DMS 273 treated with DMSO at 0.1 percent for 48 hours (cell line): ENCODE measurements at regions not wholly inside any gene's neighbourhood (a gene's known extent, or its start where the extent isn't known, plus 50 kb on each side); places are given as distances from the start of the nearest gene placed in this dataset.
"Not testable (repeated sequence)": the region's sequence is repeated elsewhere in the genome, so short reads cannot be mapped to it uniquely, and the experiment has no call there.

Source experiments
- DNase-seq: peaks from one replicate; lab custom pipeline; 2025; lab: John Stamatoyannopoulos, UW

DNA sequence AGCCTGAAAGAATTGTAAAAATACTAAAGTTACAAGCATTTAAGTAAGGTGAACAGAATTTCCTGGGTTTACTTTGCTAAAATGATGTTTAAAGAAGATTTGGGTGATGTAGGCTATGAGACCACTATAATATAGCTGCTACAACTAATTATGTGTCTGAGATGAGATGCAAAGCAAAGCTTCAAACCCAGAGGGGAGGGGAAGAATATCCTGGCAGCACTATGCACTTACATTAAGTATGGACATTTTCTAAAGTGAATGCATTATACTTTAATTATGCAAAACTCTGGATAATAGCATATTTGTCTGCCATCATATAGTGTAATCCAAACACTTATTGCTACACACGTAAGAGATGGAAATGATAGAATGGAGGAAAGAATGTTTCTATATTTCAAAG lies 1003.7 kb downstream of the GALC start:
- no peak for DNase-seq

DNA sequence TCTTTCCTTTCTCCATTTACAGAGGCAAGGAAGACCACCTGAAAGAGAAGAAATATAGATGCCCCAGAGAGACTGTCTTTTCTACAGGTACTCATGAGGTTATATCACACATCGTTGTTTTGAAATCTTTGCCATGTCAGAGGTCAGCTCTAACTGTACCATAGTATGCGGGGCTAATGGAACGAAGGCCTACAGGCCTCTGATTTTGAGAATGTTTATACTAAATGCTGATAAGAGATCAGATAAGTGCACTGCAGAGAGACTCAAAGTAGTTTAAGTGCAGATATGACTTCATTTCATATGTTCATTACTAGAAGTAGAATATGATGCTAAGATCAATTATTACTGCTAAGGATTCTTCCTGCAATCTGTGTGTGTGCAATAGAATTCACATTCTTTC lies 1005.0 kb downstream of the GALC start:
- DNase-seq = no peak

DNA sequence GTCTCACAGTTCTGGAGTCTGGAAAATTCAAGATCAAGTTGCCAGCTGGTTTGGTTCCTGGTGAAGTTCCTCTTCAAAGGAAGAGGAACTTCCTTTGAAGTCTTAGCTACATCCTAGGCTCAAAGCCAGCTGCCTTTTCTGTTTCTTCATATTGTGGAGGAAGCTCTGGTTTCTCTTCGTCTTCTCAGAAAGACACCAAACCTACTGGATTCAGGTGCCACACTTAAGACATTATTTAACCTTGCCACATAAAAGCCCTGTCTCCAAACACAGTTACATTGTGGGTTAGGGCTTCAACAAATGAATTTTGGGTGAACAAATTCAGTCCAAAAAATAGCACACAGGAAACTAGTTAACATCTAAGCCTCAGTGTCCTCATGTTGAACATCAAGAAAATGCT lies 1019.8 kb downstream of the GALC start:
- no peak for DNase-seq

DNA sequence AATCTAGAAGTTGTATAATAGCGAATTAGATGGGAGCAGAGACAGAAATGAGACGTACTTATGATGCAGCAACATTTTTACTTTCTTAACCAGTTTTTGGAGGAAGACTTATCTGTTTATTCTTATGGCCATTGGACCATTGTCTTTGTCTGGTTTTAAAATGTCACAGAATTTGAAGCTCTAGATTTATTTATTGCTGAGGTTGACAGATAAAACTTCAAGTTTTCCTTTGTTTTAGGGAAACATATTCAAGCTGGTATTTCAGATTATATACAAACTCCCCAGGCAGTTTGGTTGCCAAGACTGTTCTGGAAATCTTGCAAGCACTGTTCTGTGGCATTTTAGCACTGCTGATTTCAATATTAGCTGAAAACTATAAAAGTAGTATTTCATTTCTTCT lies 1021.7 kb downstream of the GALC start:
- DNase-seq = no peak

DNA sequence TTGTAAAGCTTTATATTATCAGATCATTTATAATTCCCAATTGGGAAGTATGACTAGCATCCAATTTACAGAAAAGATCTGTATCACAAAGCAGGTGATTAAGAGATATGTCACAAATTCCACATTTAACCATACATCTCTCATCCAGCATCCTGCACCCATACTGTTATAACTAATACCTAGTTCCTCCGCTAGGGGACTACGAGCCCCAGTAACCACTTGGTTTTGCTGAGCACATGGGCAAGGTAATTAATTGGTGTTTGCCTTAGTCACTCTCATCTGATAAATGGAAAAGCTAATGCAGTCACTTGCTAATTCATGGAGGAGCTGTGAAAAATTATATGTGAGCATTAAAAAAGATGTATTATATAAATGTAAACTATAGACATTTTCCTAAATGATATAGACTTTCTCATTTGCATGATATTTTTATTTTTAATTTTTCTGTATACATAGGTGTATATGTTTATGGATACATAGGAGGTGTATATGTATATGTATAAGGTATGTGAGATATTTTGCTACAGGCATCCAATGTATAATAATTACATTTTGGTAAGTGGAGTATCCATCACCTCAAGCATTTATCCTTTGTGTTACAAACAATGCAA lies 1031.8 kb downstream of the GALC start:
- DNase-seq = no peak

DNA sequence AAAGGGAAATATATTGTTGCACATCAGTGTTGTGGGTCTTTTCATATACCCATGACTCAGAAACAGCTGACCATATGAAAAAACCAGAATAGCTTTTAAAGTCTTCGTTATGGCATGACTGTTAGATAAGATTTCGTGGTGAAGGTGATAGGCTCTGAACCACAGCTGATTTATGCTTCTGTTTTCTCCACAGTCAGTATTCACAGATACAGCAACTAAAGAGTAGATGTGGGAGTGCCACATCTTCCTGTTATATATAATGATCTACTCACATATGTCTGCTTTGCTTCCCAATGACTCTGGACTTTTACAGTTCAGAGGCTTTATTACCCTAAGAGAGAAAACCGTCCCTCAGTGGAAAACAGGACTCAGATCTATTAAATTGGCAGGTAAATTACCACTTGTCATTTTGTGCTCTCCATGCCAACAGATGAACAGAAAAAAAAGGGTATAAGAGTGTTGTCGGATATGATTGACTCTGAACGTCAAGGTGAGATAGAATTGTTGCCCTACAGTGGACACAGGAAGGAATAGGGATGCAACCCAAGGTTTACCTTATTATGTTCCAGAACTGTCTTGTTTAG lies 1037.1 kb downstream of the GALC start:
- DNase-seq = no peak

DNA sequence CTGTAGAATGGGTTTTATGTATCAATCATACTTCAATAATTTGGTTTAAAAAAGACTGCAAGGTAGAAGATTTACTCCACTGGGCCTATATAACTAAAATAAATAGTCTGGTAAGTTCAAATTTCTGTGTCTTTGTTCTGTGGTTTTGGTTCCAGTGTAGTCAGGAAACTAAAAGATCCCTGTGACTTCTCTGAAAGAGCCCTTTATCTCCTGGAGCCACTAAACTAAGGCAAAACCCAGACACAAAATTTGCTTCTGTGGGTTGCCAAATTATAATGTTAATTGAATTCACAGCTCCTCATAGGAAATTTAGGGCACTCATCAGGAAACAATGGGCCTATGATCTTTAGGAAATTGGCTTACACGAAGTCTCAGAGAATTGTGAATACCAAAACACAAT lies 1038.4 kb downstream of the GALC start:
- no peak for DNase-seq

DNA sequence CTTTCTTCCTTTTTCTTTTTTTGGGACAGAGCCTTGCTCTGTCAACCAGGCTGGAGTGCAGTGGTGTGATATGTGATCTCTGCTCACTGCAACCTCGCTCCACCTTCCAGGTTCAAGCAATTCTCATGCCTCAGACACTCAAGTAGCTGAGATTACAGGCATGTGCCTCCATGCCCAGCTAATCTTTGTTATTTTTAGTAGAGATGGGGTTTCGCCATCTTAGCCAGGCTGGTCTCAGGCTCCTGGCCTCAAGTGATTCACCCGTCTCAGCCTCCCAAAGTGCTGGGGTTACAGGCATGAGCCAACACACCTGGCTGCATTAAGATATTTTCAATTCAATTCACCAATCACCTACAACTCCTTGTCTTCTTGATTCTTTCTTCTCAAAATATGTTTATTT lies 1046.5 kb downstream of the GALC start:
- no peak for DNase-seq

DNA sequence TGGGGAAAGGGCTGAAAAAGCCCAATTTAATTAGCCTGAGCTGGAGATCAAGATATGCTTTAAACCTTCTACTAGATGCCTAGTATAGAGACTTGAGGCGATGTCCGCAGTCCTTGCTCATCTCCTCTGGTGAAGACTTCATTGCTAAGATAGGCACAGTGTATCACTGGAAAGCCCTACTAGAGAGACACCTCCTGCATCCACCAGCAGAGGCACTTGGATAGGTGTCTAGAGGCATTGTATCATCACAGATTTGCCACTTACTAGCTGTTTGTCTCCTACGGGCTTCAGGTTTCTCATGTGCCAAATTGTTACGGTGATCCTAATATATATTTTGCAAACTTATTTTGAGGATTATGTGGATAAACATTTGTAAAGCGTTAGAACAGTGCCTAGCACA lies 1048.5 kb downstream of the GALC start:
- no peak for DNase-seq

DNA sequence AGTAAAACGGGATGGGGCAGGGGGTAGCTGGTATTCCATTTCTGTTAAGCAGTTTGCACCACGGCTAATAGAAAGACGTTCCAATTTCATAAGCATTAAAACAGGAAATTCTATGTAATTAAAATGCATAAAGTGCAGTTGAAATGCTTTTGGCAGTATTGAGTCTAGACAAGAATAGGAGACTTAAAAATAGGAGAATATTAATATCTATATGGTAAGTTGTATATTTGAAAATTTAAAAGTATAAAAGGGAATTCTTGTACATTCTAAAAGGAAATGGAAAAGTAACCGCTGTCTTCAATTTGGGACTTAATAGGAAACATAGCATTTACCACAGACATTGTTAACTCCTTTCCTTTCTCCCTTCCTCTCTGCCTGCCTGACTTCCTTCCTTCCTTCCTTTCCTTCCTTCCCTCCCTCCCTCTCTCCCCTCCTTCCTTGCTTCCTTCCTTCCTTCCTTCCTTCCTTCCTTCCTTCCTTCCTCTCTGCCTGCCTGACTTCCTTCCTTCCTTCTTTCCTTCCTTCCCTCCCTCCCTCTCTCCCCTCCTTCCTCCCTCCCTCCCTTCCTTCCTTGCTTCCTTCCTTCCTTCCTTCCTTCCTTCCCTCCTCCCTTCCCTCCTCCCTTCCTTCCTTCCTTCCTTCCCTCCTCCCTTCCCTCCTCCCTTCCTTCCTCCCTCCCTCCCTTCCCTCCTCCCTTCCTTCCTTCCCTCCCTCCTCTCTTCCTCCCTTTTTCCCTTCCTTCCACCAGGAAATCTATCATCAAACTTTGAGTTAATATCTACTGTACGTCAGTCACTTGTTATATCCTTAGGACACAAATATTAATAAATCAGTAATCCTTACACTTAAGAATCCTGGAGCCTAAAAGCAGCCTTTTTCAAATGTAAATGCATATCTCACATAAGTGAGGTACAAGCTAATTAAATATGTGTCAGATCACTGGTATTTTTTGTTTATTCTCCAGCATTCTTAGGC lies 1049.3 kb downstream of the GALC start:
- DNase-seq = no peak

DNA sequence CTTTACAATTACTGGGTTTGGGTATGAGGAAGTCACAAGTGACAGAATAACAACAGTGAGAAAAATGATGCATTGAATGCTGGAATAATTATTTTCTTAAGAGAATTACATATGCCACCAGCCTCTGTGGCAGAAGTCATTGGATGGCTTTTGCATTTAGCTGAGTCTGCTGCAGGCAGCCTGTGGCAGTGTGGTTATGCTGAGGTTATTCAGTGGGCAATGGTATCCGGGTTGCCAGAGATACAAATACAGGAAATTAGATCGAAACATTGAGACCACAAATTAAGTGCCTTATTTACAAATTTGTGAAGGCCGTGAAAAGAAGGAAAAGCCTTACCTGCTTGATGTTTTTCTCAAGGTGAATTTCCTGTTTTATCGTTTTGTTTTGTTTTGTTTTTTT lies 1050.0 kb downstream of the GALC start:
- DNase-seq = no peak

DNA sequence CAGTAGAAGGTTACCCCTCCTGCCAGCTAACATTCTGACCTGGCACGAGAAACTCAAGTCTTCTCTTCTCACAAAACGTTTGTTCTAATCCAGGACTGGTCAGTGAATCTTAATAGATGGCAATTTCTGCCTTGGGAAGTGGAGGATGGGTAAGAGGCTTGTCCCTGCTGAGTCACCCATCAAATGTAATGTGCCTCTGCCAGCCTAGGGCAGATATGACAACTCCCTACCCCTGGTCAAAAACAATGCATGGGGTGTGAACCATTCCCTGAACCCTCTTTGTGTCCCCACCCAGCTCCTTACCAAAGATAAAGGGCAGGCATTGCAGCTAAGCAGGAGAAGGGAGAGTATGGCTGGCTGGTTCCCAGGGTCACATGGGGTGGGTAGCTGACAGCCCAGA lies 1052.9 kb downstream of the GALC start:
- no peak for DNase-seq

DNA sequence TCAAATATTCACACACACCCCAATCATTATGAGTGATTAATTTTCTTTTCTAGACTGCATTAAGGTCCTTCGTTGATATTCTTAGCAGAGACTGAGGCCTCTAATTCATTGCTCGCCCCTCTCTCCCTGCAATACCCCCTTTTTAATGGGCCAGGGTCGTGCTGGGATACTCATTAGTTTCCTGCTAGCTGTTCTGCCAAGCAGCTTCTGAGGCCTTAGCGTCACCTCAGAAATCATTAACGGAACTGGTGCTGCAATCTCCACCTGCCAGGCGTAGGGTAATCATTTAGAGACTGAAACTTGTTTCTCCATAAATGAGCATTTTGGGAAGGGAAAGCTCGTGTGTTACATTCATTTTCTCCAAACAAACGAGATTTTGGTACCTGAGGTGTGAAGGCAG lies 1054.7 kb downstream of the GALC start:
- no peak for DNase-seq

DNA sequence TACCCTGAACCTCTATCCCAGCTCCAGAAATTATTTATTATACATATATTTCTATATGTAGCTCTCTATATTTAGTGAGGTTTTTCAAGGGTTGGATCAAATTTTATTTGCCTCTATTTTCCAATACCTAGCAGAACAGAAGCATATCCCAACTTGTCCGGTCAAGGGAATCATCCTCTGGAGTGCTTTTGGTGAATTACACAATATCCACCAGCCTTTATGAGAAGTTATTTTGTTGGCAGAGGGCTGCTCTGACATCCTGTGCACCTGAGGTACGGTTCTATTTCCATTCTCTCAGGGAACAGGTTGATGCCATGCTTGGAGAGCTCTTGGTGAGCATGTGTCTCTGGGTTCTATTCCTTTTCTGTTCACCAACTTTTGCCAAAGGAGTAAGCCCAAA lies 1056.4 kb downstream of the GALC start:
- no peak for DNase-seq

DNA sequence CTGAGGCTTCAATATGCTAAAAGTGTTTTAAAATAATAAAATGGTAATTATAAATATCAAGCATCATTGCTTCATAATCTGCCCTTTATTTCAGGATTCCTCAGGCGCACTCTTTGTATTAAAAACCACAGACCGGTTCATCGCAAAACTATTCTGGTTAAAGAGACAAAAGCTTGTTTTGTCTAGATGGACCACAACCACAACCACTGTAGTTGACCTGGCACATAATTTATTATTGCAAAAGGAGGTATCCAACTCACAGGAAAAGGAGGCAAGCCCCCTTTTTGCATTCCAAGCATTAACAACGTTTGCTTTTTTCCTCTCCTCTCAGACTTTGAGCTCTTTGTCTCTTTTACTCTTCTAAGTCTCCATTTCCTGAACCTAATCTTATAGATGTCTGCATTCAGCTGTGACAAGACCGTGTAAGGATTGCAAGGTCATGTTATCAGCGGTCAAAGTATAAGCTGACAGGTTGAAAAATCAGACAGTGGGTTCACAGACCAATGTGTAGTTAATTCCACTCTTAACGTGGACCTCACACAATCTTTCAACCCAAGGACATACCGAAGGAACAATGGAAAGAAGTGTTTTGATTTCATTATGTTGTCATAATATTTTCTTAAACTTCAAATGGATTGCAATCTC lies 1057.6 kb downstream of the GALC start:
- DNase-seq = no peak

DNA sequence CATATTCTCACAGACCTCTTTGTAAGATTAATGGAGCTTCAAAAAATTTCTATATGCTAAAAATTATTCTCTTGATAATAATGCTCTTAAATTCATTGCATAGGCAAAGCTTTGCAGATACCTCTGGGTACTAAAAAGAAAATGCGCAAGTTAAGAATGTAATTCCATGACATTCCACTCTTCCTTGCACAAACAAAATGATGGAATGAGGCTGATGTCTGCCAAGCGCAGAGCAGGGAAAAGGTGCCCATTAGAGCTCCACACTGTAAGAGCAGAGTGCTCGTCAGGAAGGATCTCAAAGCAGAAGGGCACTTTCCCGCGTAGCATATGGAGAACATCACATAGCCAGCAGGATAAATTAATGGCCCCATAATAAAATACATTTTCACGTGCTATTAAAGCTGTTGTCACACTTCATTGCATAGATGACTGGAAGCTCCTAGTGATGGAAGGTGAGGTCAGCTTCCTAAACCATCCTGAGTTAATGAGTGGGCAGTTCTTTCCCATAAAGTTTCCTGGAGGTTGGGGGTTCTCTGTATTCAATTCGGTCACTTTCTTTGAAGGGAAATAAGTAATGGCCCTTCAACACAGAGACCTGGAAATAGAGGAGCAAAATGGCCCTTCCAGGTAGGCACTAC lies 1058.9 kb downstream of the GALC start:
- DNase-seq = no peak

DNA sequence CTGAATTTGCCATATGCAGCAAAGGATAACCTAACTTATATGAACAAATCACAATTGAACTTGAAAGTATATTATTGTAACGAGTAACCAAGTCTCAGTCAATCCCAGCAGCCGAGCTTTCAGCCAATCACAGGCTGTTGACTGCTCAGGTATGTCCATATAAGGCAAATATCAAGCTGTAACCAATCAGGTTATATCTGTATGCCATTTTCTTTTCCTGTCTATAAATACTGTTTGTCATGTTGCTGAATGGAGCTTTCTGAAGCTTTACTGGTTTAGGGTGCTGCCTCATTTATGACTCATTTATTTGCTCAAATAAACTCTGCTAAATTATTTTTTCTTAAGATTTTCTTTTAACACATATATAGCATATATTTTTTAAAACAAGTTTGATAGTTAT lies 1059.5 kb downstream of the GALC start:
- DNase-seq = no peak

DNA sequence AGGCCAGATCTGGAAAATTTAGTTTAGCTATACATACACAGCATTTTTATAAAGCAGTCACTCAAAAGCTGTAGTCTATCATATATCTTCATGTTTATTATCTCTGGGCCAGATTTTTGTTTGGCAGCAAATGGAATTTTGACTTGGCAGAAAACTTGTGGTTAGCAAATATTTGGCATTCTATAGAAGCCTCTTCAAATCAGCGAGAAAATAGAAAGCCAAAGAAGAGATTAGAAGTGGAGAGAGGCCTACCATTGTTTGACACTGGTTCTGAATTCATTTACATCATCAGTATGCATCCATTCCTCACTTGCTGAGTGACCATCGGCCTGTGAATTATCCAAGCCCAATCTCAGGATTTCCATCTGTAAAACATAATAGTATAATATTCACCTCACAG lies 1077.6 kb downstream of the GALC start:
- DNase-seq = no peak

DNA sequence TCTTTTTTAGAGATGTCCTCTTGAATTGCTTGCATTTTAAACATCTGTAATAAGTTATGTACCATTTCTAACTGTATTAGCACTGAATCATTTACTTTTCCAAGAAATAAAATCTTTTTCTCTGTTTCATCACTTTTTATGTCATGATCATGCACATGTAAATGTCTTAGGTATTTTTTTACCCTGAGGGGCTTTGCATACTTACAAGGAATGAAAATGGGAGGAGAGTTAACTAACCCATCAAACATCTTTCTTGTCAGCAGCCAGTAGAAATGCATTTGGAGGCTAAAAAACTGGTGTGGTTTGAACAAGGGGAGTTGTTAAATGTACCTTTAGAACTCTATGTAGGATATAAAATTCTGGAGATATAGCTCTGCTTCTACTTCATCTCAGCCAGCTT lies 1080.3 kb downstream of the GALC start:
- DNase-seq = no peak

DNA sequence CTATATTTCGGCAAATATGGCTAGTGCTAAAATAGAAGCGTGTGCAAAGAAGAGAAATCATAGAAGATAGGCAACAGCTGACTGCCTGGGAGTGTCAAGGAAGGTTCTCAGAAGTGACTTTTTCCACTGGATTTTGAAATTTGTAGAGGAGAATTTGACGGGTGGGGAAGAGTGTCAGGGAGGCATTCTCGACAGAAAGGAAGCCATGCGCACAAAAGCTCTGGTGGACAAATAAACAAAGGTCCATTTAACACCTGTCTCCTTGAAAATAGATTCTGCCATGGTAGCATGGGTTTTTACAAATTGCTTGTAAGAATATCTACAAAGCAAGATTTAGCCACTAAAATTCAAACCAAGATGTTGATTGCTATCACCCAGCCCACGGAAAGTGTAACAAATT lies 1081.5 kb downstream of the GALC start:
- no peak for DNase-seq

DNA sequence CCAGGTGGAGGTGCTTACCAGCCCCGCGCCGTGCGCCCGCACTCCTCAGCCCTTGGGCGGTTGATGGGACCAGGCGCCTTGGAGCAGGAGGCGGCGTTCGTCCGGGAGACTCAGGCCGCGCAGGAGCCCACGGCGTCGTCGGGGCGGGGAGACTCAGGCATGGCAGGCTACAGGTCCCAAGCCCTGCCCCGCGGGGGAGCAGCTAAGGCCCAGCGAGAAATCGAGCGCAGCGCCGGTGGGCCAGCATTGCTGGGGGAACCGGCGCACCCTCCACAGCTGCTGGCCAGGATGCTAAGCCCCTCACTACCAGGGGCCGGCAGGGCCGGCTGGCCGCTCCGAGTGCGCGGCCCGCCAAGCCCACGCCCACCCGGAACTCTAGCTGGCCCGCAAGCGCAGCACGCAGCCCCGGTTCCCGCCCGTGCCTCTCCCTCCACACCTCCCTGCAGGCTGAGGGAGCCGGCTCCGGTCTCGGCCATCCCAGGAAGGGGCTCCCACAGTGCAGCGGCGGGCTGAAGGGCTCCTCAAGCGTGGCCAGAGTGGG lies 1087.5 kb downstream of the GALC start:
- not testable (repeated sequence) for DNase-seq
